Adrenal gland (tissue), 9 donors: ENCODE measurements at regions not wholly inside any gene's neighbourhood (a gene's known extent, or its start where the extent isn't known, plus 50 kb on each side); places are given as distances from the start of the nearest gene placed in this dataset.

Experiments used
- DNase-seq, 7 donors: peaks; one replicate each; pipeline ENCODE4 v3.0.0-alpha.2; 2019 to 2020
- H3K27ac ChIP-seq, 5 donors: fragments of 200-600 bp; sonication (generic) in 4 of 5; 1 replicate in 3 of 5; 2 replicates in 2 of 5; pipeline versions ENCODE4 v1.5.1 to v1.8.0; 2016 to 2020; ENCODE audit warnings: mild to moderate bottlenecking in 1 of 5
- H3K27me3 ChIP-seq: fragments of 200-600 bp; 2 replicates; pipeline ENCODE4 v1.8.0; 2021
- H3K36me3 ChIP-seq, 2 donors: fragments of 200-600 bp; replicated peaks in 1 of 2; 1 replicate in 1 of 2; 2 replicates in 1 of 2; pipeline versions ENCODE4 v1.5.1 to v1.8.0; 2018 to 2022
- H3K4me1 ChIP-seq, 2 donors: fragments of 200-600 bp; replicated peaks in 1 of 2; 1 replicate in 1 of 2; 2 replicates in 1 of 2; pipeline versions ENCODE4 v1.5.1 to v1.8.0; 2018 to 2021
- H3K4me3 ChIP-seq, 4 donors: fragments of 200-600 bp; sonication (generic) in 3 of 4; one replicate each; pipeline ENCODE4 v1.5.1; 2016 to 2018
- H3K9me3 ChIP-seq, 3 donors: fragments of 200-600 bp; sonication (generic) in 1 of 3; replicated peaks in 1 of 3; 1 replicate in 2 of 3; 2 replicates in 1 of 3; pipeline versions ENCODE4 v1.5.1 to v1.8.0; 2016 to 2021
- CTCF ChIP-seq, 6 experiments: fragments of 450-650 bp in 4 of 6; fragments of 200-600 bp in 2 of 6; sonication (generic) in 1 of 6; IDR thresholded peaks; 1 replicate in 5 of 6; 2 replicates in 1 of 6; pipeline versions ENCODE4 v1.5.1 to v1.8.0; 2016 to 2021; ENCODE audit warnings: antibody characterized with exemption in 6 of 6, mild to moderate bottlenecking in 2 of 6, moderate library complexity in 1 of 6
- POLR2A ChIP-seq, 2 donors: fragments of 450-650 bp; IDR thresholded peaks; one replicate each; pipeline ENCODE4 v1.6.1; 2017; ENCODE audit warnings: antibody characterized with exemption in 2 of 2, mild to moderate bottlenecking in 2 of 2, moderate library complexity in 1 of 2
- WGBS, 4 donors: extraction: QIAGEN DNeasy Blood & Tissue Kit in 2 of 4; methylation state at CpG; one replicate each; pipeline versions ENCODE4 v1.1.5 to v1.1.7; 2013 to 2017; 5-methylcytosine and 5-hydroxymethylcytosine counted together
- intact Hi-C, 2 donors: fragments of 100-400 bp; cut with DNase I; formaldehyde crosslinking; loops; one replicate each; pipeline versions ENCODE4 v1.14.1 to v1.15.0; 2022 to 2023
- donor health status: healthy with polysubstance abuse.
- donor health status: Bipolar disorder and iron deficiency.
- donor health status: DM: yes; HTN: yes; CAD: no.
- donor health status: DM: no; HTN: no; CAD: no.
- donor health status: DM: no; HTN: no; CAD: no.

DNA sequence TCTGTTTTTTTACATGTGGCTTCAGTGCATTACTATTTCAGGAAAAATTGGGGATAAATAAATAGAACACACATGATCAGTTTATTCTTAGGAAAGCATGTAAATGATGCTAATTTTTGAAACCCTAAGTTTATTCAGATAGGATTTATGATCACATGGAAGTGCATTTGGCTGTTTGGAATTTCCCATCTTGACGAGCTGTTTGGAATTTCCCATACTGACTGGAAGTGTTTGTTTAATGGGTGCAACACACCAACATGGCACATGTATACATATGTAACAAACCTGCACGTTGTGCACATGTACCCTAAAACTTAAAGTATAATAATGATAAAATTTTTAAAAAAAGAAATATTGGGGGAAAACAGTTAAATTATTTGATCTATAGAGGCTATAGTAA, 79.5 kb downstream of the COL6A6 start:
- Histone ChIP-seq H3K36me3 (no peaks in the 10 kb centered on the region), H3K4me1 (no peaks in the 10 kb centered on the region), H3K9me3 (no peaks in the 10 kb centered on the region), H3K27ac (no peak overlapping the region), H3K27me3 (peaks cover 6% of the 10 kb centered on the region), H3K4me3 (no peak overlapping the region)
- no peak for TF ChIP-seq POLR2A (IDR thresholded peaks at IDR 0.05)
- TF ChIP-seq CTCF (IDR thresholded peaks at IDR 0.05), result no peak
- intact Hi-C loops, result no loop called here
- DNase-seq, result no peak
- 53 to 63% (median 60%) methylated on average over 2 of the region's 2 CpGs for WGBS, 4 donors

DNA sequence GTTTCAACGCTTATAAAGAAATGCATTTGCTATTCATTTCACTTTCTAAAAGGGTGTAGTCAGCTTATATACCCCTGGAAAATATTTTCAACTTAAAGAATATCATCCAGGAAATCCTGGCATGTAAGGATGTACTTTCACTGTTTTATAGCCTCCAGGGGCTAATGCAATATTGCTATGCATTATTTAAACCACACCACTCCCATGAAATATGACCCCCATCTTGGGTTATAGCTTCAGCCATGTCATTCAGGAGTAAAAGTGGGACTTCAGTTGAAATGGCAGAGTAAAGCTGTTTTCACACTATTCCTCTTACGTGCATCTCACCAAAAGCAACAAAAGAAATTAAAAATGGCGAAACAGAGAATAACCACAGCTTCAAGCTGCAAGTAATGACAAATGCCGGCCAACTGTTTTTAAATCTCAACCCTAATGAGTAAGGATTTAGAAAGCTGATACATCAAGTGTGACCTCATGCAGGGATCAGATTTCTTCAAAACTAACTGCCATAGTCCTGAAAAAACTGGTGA, 84.5 kb downstream of the COL6A6 start:
- DNase-seq, result no peak
- Histone ChIP-seq H3K9me3 (no peaks in the 10 kb centered on the region), H3K36me3 (no peaks in the 10 kb centered on the region), H3K27ac (no peak overlapping the region), H3K27me3 (peaks cover 8% of the 10 kb centered on the region), H3K4me1 (no peaks in the 10 kb centered on the region), H3K4me3 (no peak overlapping the region)
- no peak for TF ChIP-seq CTCF (IDR thresholded peaks at IDR 0.05)
- intact Hi-C loops, result no loop called here
- WGBS, 4 donors, result 70 to 84% (median 81%) methylated on average over 4 of the region's 4 CpGs

DNA sequence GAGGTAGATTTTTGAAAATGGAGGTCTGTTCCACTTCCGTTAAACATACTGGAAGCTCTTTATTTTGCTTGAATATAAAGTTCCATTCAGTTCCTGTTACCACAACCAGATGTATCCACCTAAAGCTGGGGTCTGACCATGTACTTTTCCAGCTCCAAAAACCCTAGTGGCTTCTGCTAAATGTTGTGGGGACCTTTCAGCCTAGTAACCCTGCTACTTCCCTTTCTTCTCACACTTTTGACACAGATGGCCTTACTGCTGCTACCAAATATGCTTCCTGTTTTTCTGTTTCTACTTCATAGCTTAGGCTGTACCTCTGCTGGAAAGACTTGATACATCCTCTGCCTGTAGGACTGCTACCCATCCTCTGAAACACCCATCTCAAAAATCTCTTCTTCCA, 87.8 kb downstream of the COL6A6 start:
- Histone ChIP-seq H3K9me3 (no peaks in the 10 kb centered on the region), H3K27ac (no peak overlapping the region), H3K4me1 (no peaks in the 10 kb centered on the region), H3K27me3 (peaks cover 3% of the 10 kb centered on the region), H3K36me3 (no peaks in the 10 kb centered on the region), H3K4me3 (no peak overlapping the region)
- TF ChIP-seq CTCF (IDR thresholded peaks at IDR 0.05) (no peak), POLR2A (IDR thresholded peaks at IDR 0.05) (no peak)
- intact Hi-C loops, result no loop called here
- no peak for DNase-seq
- 63 to 91% (median 78%) methylated on average over 1 of the region's 1 CpG for WGBS, 4 donors

- intact Hi-C loops, result no loop called here
- DNase-seq, result no peak
Observed at GRCh38 chr3:130606336-130606735, 89.4 kb downstream of the COL6A6 start.

More at GRCh38 chr3:130606336-130606735, 89.4 kb downstream of the COL6A6 start:
- Histone ChIP-seq H3K4me3 (no peak overlapping the region), H3K4me1 (no peaks in the 10 kb centered on the region), H3K9me3 (no peaks in the 10 kb centered on the region), H3K27ac (no peak overlapping the region), H3K27me3 (peaks cover 3% of the 10 kb centered on the region), H3K36me3 (no peaks in the 10 kb centered on the region)
- TF ChIP-seq CTCF (IDR thresholded peaks at IDR 0.05), result no peak
- no peak for TF ChIP-seq POLR2A (IDR thresholded peaks at IDR 0.05)
